ENCODE measurements at regions not wholly inside any gene's neighbourhood (a gene's known extent, or its start where the extent isn't known, plus 50 kb on each side); places are given as distances from the start of the nearest gene placed in this dataset.

- TF ChIP-seq CTCF (IDR thresholded peaks at IDR 0.05; ENCODE audit: insufficient read depth, missing control alignments): no peak
- FAIRE-seq: no peak
- DNase-seq (ENCODE audit: insufficient read length, low spot score): no peak
Observed at GRCh38 chr12:126856958-126857357, 1410.0 kb upstream of the TMEM132C start.

- no peak for TF ChIP-seq CTCF (IDR thresholded peaks at IDR 0.05; ENCODE audit: insufficient read depth, missing control alignments)
- DNase-seq (ENCODE audit: insufficient read length, low spot score): no peak
- FAIRE-seq: peak; percentile 92
Observed at GRCh38 chr12:126858560-126858959, 1408.4 kb upstream of the TMEM132C start.

GRCh38 chr12:126860210-126860609 lies 1406.8 kb upstream of the TMEM132C start:
- no peak for TF ChIP-seq CTCF (IDR thresholded peaks at IDR 0.05; ENCODE audit: insufficient read depth, missing control alignments)
- no peak for FAIRE-seq
- DNase-seq (ENCODE audit: insufficient read length, low spot score): no peak

- DNase-seq (ENCODE audit: insufficient read length, low spot score) (no peak), FAIRE-seq (no peak)
- TF ChIP-seq CTCF (IDR thresholded peaks at IDR 0.05; ENCODE audit: insufficient read depth, missing control alignments): no peak
Observed at GRCh38 chr12:126862500-126862899, 1404.5 kb upstream of the TMEM132C start.

GRCh38 chr12:126869644-126870043 lies 1397.3 kb upstream of the TMEM132C start:
- DNase-seq (ENCODE audit: insufficient read length, low spot score) (no peak), FAIRE-seq (no peak)
- TF ChIP-seq CTCF (IDR thresholded peaks at IDR 0.05; ENCODE audit: insufficient read depth, missing control alignments): no peak

- DNase-seq (ENCODE audit: insufficient read length, low spot score) (no peak), FAIRE-seq (no peak)
- TF ChIP-seq CTCF (IDR thresholded peaks at IDR 0.05; ENCODE audit: insufficient read depth, missing control alignments): no peak
Observed at GRCh38 chr12:126873701-126874100, 1393.3 kb upstream of the TMEM132C start.

GRCh38 chr12:126874427-126875026 lies 1392.4 kb upstream of the TMEM132C start:
- TF ChIP-seq CTCF (IDR thresholded peaks at IDR 0.05; ENCODE audit: insufficient read depth, missing control alignments): peak; percentile 78
- FAIRE-seq (no peak), DNase-seq (ENCODE audit: insufficient read length, low spot score) (peak; percentile 32)
